ENCODE measurements at regions not wholly inside any gene's neighbourhood (a gene's known extent, or its start where the extent isn't known, plus 50 kb on each side); places are given as distances from the start of the nearest gene placed in this dataset.
A peak's percentile ranks its signal among the peaks of the same experiment; 100 is the strongest.

GRCh38 chr5:56360816-56361215 lies 127.7 kb upstream of the ANKRD55 start:
- H3K9me3 ChIP-seq (ENCODE audit: insufficient read depth, low read depth, low read length), result no peaks in the 10 kb centered on the region

DNA sequence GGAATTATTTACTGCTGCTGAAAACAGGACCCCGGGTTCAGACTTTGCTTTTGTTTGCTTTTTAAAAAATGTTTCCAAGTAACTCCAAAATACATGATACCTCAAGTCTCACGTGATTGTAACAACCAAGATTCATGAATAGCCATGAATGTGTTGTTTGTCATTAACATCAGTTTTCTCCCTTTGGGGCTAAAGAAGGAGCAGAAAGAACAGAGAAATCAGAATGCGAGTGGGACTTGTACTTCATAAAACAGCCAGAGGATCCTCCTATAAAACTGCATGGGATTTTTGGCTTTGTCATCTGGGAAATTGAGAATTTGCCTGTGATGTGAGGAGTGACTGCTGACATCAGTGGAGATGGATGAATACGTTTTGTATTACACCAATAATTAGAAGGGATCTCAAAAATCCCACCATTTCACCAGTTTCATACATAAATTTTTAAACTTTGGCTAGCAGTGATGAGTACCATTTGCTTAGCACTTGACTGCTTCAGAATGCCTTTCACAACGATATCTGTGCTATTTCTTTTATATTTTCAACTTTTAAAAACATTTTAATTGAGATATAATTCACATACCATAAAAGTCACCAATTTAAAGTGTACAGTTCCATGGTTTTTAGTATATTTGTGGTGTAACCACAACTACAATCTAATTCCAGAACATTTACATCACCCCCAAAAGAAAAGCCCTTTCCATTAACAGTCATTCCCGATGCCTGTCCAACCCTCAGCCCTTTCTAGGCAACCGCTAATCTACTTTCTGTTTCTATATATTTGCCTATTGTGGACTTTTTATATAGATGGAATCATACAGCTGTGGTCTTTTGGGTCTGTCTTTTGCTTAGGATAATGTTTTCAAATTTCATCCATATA lies 126.9 kb upstream of the ANKRD55 start:
- Histone ChIP-seq H3K36me3 (ENCODE audit: control insufficient read depth in 1 of 2, insufficient read depth in 2 of 2, low read length in 2 of 2) (no peaks in the 10 kb centered on the region), H3K4ac (ENCODE audit: low read depth, low read length) (no peak overlapping the region), H4K12ac (ENCODE audit: low read depth, low read length) (no peak overlapping the region), H3K9ac (ENCODE audit: low read length) (no peak overlapping the region), H2BK120ac (ENCODE audit: insufficient read depth, low read length, poor library complexity) (no peak overlapping the region), H3K14ac (ENCODE audit: low read length) (no peak overlapping the region), H2BK12ac (ENCODE audit: low read length) (no peak overlapping the region), H4K8ac (ENCODE audit: low read depth, low read length) (no peak overlapping the region), H3K27me3 (ENCODE audit: insufficient read depth, low read length) (no peaks in the 10 kb centered on the region), H3K79me1 (ENCODE audit: low read length) (no peaks in the 10 kb centered on the region), H3K18ac (ENCODE audit: low read length) (no peak overlapping the region), H2BK5ac (ENCODE audit: low read depth, low read length, poor library complexity) (no peak overlapping the region), H3K27ac (ENCODE audit: low read depth, low read length) (no peak overlapping the region), H3K4me2 (ENCODE audit: low read length) (no peak overlapping the region), H2AK5ac (ENCODE audit: low read length) (no peak overlapping the region), H2AFZ (ENCODE audit: insufficient read depth, low read length, poor library complexity) (no peak overlapping the region), H3K4me3 (ENCODE audit: low read depth, low read length) (no peak overlapping the region), H3K9me3 (ENCODE audit: insufficient read depth, low read depth, low read length) (no peaks in the 10 kb centered on the region), H4K91ac (ENCODE audit: low read depth, low read length) (no peak overlapping the region), H3K79me2 (ENCODE audit: control insufficient read depth, insufficient read depth, low read length, poor library complexity) (no peaks in the 10 kb centered on the region), H3K4me1 (ENCODE audit: control insufficient read depth in 1 of 2, insufficient read depth in 2 of 2, low read length in 2 of 2) (peaks cover 0 to 14% of the 10 kb centered on the region in 2 experiments), H3K23ac (ENCODE audit: low read length) (no peak overlapping the region)
- no CpG with 5 or more reads among the region's 7 CpGs for WGBS (ENCODE audit: extremely low coverage, insufficient coverage, insufficient read length)
- DNase-seq, result no peak

More at GRCh38 chr5:56360816-56361215, 127.7 kb upstream of the ANKRD55 start:
- H3K9ac ChIP-seq (ENCODE audit: low read length), result no peak overlapping the region
- no peak overlapping the region for H4K8ac ChIP-seq (ENCODE audit: low read depth, low read length)
- no peak overlapping the region for H3K23ac ChIP-seq (ENCODE audit: low read length)
- H4K12ac ChIP-seq (ENCODE audit: low read depth, low read length), result no peak overlapping the region
- no peak for DNase-seq
- H3K27me3 ChIP-seq (ENCODE audit: insufficient read depth, low read length), result no peaks in the 10 kb centered on the region
- WGBS (ENCODE audit: extremely low coverage, insufficient coverage, insufficient read length), result no CpG with 5 or more reads among the region's 6 CpGs
- no peak overlapping the region for H3K27ac ChIP-seq (ENCODE audit: low read depth, low read length)
- H4K91ac ChIP-seq (ENCODE audit: low read depth, low read length), result no peak overlapping the region
- H3K4me3 ChIP-seq (ENCODE audit: low read depth, low read length), result no peak overlapping the region
- H3K18ac ChIP-seq (ENCODE audit: low read length), result no peak overlapping the region
- no peak overlapping the region for H2BK120ac ChIP-seq (ENCODE audit: insufficient read depth, low read length, poor library complexity)
- H3K36me3 ChIP-seq (ENCODE audit: control insufficient read depth in 1 of 2, insufficient read depth in 2 of 2, low read length in 2 of 2), result no peaks in the 10 kb centered on the region
- no peaks in the 10 kb centered on the region for H3K79me1 ChIP-seq (ENCODE audit: low read length)
- H2BK5ac ChIP-seq (ENCODE audit: low read depth, low read length, poor library complexity), result no peak overlapping the region
- no peak overlapping the region for H2BK12ac ChIP-seq (ENCODE audit: low read length)
- no peak overlapping the region for H2AK5ac ChIP-seq (ENCODE audit: low read length)
- peaks cover 0 to 12% of the 10 kb centered on the region in 2 experiments for H3K4me1 ChIP-seq (ENCODE audit: control insufficient read depth in 1 of 2, insufficient read depth in 2 of 2, low read length in 2 of 2)
- H3K79me2 ChIP-seq (ENCODE audit: control insufficient read depth, insufficient read depth, low read length, poor library complexity), result no peaks in the 10 kb centered on the region
- H3K14ac ChIP-seq (ENCODE audit: low read length), result no peak overlapping the region
- H2AFZ ChIP-seq (ENCODE audit: insufficient read depth, low read length, poor library complexity), result no peak overlapping the region
- H3K4ac ChIP-seq (ENCODE audit: low read depth, low read length), result no peak overlapping the region
- no peak overlapping the region for H3K4me2 ChIP-seq (ENCODE audit: low read length)

GRCh38 chr5:56358703-56359681 lies 125.9 kb upstream of the ANKRD55 start:
- H3K4me3 ChIP-seq (ENCODE audit: low read depth, low read length), result no peak overlapping the region
- no peaks in the 10 kb centered on the region for H3K27me3 ChIP-seq (ENCODE audit: insufficient read depth, low read length)
- H3K14ac ChIP-seq (ENCODE audit: low read length), result peak overlapping the region; percentile 39
- H3K27ac ChIP-seq (ENCODE audit: low read depth, low read length), result no peak overlapping the region
- H3K4ac ChIP-seq (ENCODE audit: low read depth, low read length), result no peak overlapping the region
- no peaks in the 10 kb centered on the region for H3K79me2 ChIP-seq (ENCODE audit: control insufficient read depth, insufficient read depth, low read length, poor library complexity)
- peak overlapping the region; percentile 45 for H4K91ac ChIP-seq (ENCODE audit: low read depth, low read length)
- H3K9ac ChIP-seq (ENCODE audit: low read length), result no peak overlapping the region
- H3K9me3 ChIP-seq (ENCODE audit: insufficient read depth, low read depth, low read length), result no peaks in the 10 kb centered on the region
- no peak for DNase-seq
- peak overlapping the region; percentile 69 for H2BK12ac ChIP-seq (ENCODE audit: low read length)
- 100% methylated on average over 1 of the region's 12 CpGs for WGBS (ENCODE audit: extremely low coverage, insufficient coverage, insufficient read length)
- no peak overlapping the region for H3K23ac ChIP-seq (ENCODE audit: low read length)
- H4K12ac ChIP-seq (ENCODE audit: low read depth, low read length), result no peak overlapping the region
- H3K4me2 ChIP-seq (ENCODE audit: low read length), result no peak overlapping the region
- H2BK120ac ChIP-seq (ENCODE audit: insufficient read depth, low read length, poor library complexity), result peak overlapping the region; percentile 56
- H4K8ac ChIP-seq (ENCODE audit: low read depth, low read length), result no peak overlapping the region
- H3K36me3 ChIP-seq (ENCODE audit: control insufficient read depth in 1 of 2, insufficient read depth in 2 of 2, low read length in 2 of 2), result no peaks in the 10 kb centered on the region
- no peak overlapping the region for H3K18ac ChIP-seq (ENCODE audit: low read length)
- H2AFZ ChIP-seq (ENCODE audit: insufficient read depth, low read length, poor library complexity), result no peak overlapping the region
- H3K4me1 ChIP-seq (ENCODE audit: control insufficient read depth in 1 of 2, insufficient read depth in 2 of 2, low read length in 2 of 2), result peaks cover 0 to 14% of the 10 kb centered on the region in 2 experiments
- no peaks in the 10 kb centered on the region for H3K79me1 ChIP-seq (ENCODE audit: low read length)
- no peak overlapping the region for H2BK5ac ChIP-seq (ENCODE audit: low read depth, low read length, poor library complexity)
- peak overlapping the region; percentile 52 for H2AK5ac ChIP-seq (ENCODE audit: low read length)

- no peaks in the 10 kb centered on the region for H3K79me1 ChIP-seq (ENCODE audit: low read length)
- H2AK5ac ChIP-seq (ENCODE audit: low read length), result no peak overlapping the region
- no peak overlapping the region for H2BK5ac ChIP-seq (ENCODE audit: low read depth, low read length, poor library complexity)
- H4K8ac ChIP-seq (ENCODE audit: low read depth, low read length), result no peak overlapping the region
- H4K91ac ChIP-seq (ENCODE audit: low read depth, low read length), result no peak overlapping the region
- H3K27ac ChIP-seq (ENCODE audit: low read depth, low read length), result no peak overlapping the region
- no peak overlapping the region for H3K14ac ChIP-seq (ENCODE audit: low read length)
- peak overlapping the region; percentile 11 for H2BK12ac ChIP-seq (ENCODE audit: low read length)
- H2AFZ ChIP-seq (ENCODE audit: insufficient read depth, low read length, poor library complexity), result no peak overlapping the region
- H3K4me1 ChIP-seq (ENCODE audit: control insufficient read depth in 1 of 2, insufficient read depth in 2 of 2, low read length in 2 of 2), result peaks cover 0 to 14% of the 10 kb centered on the region in 2 experiments
- no peak overlapping the region for H3K4me2 ChIP-seq (ENCODE audit: low read length)
- H3K79me2 ChIP-seq (ENCODE audit: control insufficient read depth, insufficient read depth, low read length, poor library complexity), result no peaks in the 10 kb centered on the region
- no peaks in the 10 kb centered on the region for H3K36me3 ChIP-seq (ENCODE audit: control insufficient read depth in 1 of 2, insufficient read depth in 2 of 2, low read length in 2 of 2)
- no peak overlapping the region for H3K4me3 ChIP-seq (ENCODE audit: low read depth, low read length)
- H3K9me3 ChIP-seq (ENCODE audit: insufficient read depth, low read depth, low read length), result no peaks in the 10 kb centered on the region
- no peak overlapping the region for H3K9ac ChIP-seq (ENCODE audit: low read length)
- H2BK120ac ChIP-seq (ENCODE audit: insufficient read depth, low read length, poor library complexity), result no peak overlapping the region
- H3K4ac ChIP-seq (ENCODE audit: low read depth, low read length), result no peak overlapping the region
- whole genome bisulfite sequencing (ENCODE audit: extremely low coverage, insufficient coverage, insufficient read length), result no CpG with 5 or more reads among the region's 1 CpG
- H3K27me3 ChIP-seq (ENCODE audit: insufficient read depth, low read length), result no peaks in the 10 kb centered on the region
- H3K23ac ChIP-seq (ENCODE audit: low read length), result no peak overlapping the region
- DNase-seq, result no peak
- H3K18ac ChIP-seq (ENCODE audit: low read length), result no peak overlapping the region
- no peak overlapping the region for H4K12ac ChIP-seq (ENCODE audit: low read depth, low read length)
Observed at GRCh38 chr5:56358046-56358445, 124.9 kb upstream of the ANKRD55 start.
